ENCODE measurements at regions not wholly inside any gene's neighbourhood (a gene's known extent, or its start where the extent isn't known, plus 50 kb on each side); places are given as distances from the start of the nearest gene placed in this dataset.
"Not testable (repeated sequence)": the region's sequence is repeated elsewhere in the genome, so short reads cannot be mapped to it uniquely, and the experiment has no call there.

GRCh38 chr7:68122801-68123200 is 1126.2 kb downstream of the TYW1 start:
- in situ Hi-C loops (cut with HindIII; ENCODE audit: low sequenced_read_pairs), result no loop called here

DNA sequence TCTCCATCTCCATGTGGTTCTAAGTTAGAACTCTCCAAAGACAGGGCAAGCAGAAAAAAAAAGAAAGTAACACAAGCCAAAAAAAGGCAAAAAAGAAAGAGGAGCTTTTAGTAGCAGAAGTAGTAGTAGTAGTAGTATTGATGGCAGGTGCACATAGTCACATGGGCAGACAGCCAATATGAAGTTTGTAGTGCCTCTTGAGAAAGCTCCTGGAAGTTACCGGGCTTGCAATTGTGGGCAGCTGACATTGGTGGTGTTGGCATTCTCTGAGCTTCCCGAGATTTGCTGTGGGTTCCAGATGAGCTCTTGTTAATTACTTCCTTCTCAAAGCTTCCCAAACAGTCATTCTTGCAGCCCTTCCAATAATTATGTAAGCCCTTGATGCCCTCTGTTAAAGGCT is 1128.5 kb downstream of the TYW1 start:
- in situ Hi-C loops (cut with HindIII; ENCODE audit: low sequenced_read_pairs), result no loop called here

DNA sequence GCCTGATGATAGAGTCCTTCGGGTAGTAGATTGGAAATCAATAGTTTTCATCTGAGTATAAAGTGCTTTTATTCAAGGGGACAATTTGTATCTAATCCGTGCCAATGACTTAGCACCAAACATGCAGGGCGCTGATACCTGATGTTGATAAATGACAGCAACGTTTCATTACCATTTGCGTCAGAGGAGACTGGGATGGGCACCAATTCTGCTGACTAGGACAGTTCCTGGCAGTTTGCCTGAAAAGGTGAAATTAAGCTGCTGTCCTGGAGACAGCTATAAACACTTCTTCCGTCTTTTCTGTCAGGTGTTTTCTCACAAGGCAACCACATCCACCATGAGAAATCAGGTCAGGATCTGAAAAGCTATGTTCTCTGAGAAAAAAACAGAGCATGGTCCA is 1136.4 kb downstream of the TYW1 start:
- in situ Hi-C loops (cut with HindIII; ENCODE audit: low sequenced_read_pairs), result no loop called here

DNA sequence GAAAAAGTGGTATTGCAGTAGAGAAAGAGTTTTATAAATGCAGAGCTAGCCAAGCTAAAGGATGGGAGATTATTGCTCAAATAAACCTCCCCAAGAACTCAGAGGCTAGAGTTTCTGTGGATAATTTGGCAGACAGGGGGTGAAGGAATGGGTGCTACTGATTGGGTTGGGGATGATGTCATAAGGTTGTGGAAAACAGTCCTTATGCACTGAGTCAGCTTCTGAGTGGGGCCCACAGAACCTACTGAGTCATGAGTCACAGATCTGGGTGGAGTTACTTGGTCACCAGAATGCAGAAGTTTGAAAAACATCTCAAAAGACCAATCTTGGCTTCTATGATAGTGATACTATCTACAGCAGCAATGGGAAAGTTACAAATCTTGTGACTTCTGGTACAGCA is 1146.7 kb downstream of the TYW1 start:
- in situ Hi-C loops (cut with HindIII; ENCODE audit: low sequenced_read_pairs), result no loop called here

- in situ Hi-C loops (cut with HindIII; ENCODE audit: low sequenced_read_pairs), result no loop called here
These were observed 1150.3 kb downstream of the TYW1 start for GRCh38 chr7:68146983-68147382.

- in situ Hi-C loops (cut with HindIII; ENCODE audit: low sequenced_read_pairs), result no loop called here
These were observed 1151.1 kb downstream of the TYW1 start for GRCh38 chr7:68147614-68148238.

DNA sequence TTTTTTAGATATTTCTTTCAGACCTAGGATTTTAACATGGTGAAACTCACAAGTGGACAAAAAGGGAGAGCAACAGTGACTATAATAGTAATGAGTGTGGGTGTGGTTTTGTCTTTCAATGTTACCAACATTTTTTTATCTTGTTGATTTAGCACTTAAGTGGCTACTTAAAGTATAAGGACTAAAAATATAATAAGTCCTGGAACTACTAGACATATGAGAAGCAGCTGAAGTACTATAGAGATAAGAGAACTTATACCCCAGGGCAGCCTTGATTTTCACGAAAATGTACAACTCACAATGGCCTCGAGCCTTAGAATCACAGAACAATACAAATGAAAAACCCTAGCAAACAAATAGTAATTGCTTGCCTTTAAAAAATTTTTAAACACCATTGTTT is 1151.8 kb downstream of the TYW1 start:
- in situ Hi-C loops (cut with HindIII; ENCODE audit: low sequenced_read_pairs), result no loop called here

GRCh38 chr7:68152205-68152604 is 1155.6 kb downstream of the TYW1 start:
- in situ Hi-C loops (cut with HindIII; ENCODE audit: low sequenced_read_pairs), result no loop called here

- in situ Hi-C loops (cut with HindIII; ENCODE audit: low sequenced_read_pairs), result no loop called here
These were observed 1159.0 kb downstream of the TYW1 start for GRCh38 chr7:68155676-68156075.

GRCh38 chr7:68158686-68159295 is 1162.2 kb downstream of the TYW1 start:
- in situ Hi-C loops (cut with HindIII; ENCODE audit: low sequenced_read_pairs), result no loop called here

DNA sequence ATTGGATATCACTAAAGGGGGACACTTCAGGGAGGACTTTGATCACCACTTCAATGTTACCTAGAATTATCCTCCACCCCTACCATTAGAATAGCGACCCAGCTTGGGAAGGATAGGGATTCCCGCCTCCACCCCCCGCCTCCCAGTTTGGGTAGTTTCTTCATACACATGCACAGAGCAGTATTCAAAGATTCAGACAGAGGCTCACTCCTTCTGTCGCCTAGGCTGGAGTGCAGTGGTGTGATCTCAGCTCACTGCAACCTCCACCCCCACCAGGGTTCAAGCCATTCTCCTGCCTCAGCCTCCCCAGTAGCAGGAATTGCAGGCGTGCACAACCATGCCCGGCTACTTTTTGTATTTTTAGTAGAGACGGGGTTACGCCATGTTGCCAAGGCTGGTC is 1166.1 kb downstream of the TYW1 start:
- in situ Hi-C loops (cut with HindIII; ENCODE audit: low sequenced_read_pairs), result no loop called here

- in situ Hi-C loops (cut with HindIII; ENCODE audit: low sequenced_read_pairs), result no loop called here
These were observed 1169.9 kb downstream of the TYW1 start for GRCh38 chr7:68166525-68166924.

DNA sequence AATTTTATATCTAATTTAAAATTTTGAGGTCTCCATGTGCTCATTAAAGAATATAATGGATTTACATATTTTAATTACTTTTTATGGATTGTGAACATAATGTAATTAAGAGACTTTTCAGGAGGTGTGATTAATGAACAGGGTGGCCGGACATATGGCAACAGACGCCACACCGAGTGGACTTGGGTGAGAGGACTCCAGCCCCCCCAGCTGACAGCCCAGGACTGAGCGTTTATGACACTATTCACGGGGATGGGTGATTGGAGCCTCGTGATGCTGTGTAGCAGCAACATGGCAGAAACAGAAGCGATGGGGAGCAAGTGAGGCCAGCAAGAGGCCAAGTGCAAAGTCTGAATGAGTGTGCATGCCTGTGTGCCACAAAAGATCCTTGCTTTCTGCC is 1176.9 kb downstream of the TYW1 start:
- in situ Hi-C loops (cut with HindIII; ENCODE audit: low sequenced_read_pairs), result no loop called here

- in situ Hi-C loops (cut with HindIII; ENCODE audit: low sequenced_read_pairs), result no loop called here
These were observed 1180.3 kb downstream of the TYW1 start for GRCh38 chr7:68176974-68177373.

- in situ Hi-C loops (cut with HindIII; ENCODE audit: low sequenced_read_pairs), result no loop called here
These were observed 1184.1 kb downstream of the TYW1 start for GRCh38 chr7:68180761-68181160.

- in situ Hi-C loops (cut with HindIII; ENCODE audit: low sequenced_read_pairs), result no loop called here
These were observed 1186.5 kb downstream of the TYW1 start for GRCh38 chr7:68183176-68183575.

DNA sequence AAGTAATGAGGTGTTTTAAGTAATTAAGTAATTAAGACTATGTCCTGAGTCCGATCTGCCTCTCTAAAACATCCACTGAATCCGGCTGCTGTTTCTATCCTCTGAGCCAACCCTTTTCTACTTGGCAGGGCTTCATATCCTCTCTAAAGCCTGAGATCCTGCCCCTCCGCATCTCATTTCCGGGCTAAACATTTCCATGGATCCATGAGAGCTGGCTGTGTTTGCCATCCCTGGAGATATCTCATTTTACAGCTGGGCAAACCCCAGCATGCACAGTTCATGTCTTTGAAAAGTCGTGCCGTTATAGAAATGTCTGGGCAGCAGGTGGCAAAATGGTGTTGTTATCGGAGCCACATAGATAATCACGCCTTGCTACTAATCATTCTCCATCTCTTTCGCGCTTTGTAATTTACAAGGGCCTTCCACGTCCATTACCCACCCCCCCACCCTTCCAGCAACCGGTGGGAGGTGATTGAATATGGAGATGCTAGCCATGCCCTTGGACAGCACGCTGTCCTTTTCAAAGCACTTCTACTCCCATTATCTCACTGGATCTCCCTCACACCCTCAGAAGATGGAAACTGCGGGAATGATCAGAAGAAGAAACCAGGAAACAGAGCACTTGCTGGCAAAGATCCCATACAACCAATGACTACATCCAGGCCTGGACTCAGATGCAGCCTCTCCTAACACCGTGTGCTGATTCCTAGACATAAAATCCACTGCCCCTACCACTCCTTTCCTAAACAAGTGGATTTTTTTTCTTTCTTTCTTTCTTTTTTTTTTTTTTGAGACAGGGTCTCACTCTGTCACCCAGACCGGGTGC is 1189.2 kb downstream of the TYW1 start:
- in situ Hi-C loops (cut with HindIII; ENCODE audit: low sequenced_read_pairs), result no loop called here

DNA sequence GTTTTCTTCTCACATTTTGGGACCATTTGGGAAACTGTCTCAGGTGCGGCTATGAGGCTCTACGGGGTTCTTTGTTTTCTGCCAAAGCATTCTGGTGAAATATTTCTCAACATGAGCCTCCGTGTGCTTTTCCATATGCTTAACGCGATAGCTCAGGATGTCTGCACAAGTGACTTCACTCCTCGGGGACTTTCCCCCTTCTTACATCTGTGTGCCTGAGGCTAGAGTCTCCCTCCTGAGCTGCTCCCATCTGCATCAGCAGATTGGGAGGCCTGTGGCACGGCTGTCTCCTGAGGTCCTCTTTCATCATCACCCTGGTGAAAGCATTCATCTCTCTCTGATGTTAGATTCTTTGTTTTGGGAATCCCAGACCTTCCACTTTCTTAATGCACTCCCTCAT is 1190.9 kb downstream of the TYW1 start:
- in situ Hi-C loops (cut with HindIII; ENCODE audit: low sequenced_read_pairs), result no loop called here

GRCh38 chr7:68192941-68193340 is 1196.3 kb downstream of the TYW1 start:
- in situ Hi-C loops (cut with HindIII; ENCODE audit: low sequenced_read_pairs), result no loop called here

DNA sequence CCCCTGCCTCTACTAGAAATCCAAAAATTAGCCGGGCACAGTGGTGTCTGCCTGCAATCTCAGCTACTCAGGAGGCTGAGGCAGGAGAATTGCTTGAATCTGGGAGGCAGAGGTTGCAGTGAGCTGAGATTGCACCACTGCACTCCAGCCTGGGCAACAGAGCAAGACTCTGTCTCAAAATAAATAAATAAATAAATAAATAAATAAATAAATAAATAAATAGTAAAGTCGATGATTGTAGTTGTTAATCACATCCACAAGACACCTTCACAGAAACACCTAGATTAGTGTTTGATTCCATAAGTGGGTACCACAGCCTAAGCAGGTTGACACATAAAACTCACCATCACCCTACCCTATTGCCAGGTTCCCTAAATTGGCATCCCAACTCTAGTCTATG is 1199.0 kb downstream of the TYW1 start:
- in situ Hi-C loops (cut with HindIII; ENCODE audit: low sequenced_read_pairs), result not testable (repeated sequence)

GRCh38 chr7:68200051-68200670 is 1203.5 kb downstream of the TYW1 start:
- in situ Hi-C loops (cut with HindIII; ENCODE audit: low sequenced_read_pairs), result no loop called here

DNA sequence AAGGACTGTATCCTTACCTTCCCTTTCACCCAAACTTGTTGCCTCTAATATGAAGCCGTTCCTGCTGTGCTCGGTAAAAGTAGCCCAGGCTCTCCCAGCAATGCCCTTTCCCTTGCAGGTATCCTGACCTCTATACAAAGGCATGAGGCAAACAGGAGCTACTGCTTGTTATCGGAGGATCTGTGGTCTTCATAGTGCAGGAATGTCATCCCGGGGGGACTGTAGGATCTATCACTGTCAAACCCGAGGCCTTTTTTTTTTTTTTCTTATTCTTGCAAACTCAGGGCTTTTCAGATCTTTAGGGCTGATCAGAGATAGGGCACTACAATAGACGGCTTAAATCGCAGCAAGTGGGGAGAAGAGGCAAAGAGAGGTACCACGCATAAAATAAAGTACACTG is 1206.6 kb downstream of the TYW1 start:
- in situ Hi-C loops (cut with HindIII; ENCODE audit: low sequenced_read_pairs), result no loop called here

Data from DLD1 (cell line).